ENCODE measurements at regions not wholly inside any gene's neighbourhood (a gene's known extent, or its start where the extent isn't known, plus 50 kb on each side); places are given as distances from the start of the nearest gene placed in this dataset.
"Not testable (repeated sequence)": the region's sequence is repeated elsewhere in the genome, so short reads cannot be mapped to it uniquely, and the experiment has no call there.

- DNase-seq: no peak
Measured at GRCh38 chr18:64707052-64707451, 558.2 kb upstream of the LINC00305 start.

- DNase-seq: no peak
Measured at GRCh38 chr18:64699081-64699480, 550.2 kb upstream of the LINC00305 start.

- no peak for DNase-seq
Measured at GRCh38 chr18:64695851-64696553, 547.1 kb upstream of the LINC00305 start.

- no peak for DNase-seq
Measured at GRCh38 chr18:64693766-64694165, 544.9 kb upstream of the LINC00305 start.

- no peak for DNase-seq
Measured at GRCh38 chr18:64692826-64693225, 543.9 kb upstream of the LINC00305 start.

GRCh38 chr18:64679121-64679520, 530.2 kb upstream of the LINC00305 start:
- DNase-seq: no peak

GRCh38 chr18:64678048-64678447, 529.2 kb upstream of the LINC00305 start:
- DNase-seq: no peak

GRCh38 chr18:64674694-64675093, 525.8 kb upstream of the LINC00305 start:
- DNase-seq: peak; percentile 28

- not testable (repeated sequence) for DNase-seq
Measured at GRCh38 chr18:64671293-64671692, 522.4 kb upstream of the LINC00305 start.

GRCh38 chr18:64668461-64668962, 519.6 kb upstream of the LINC00305 start:
- DNase-seq: no peak

- DNase-seq: no peak
Measured at GRCh38 chr18:64663086-64663485, 514.2 kb upstream of the LINC00305 start.

- no peak for DNase-seq
Measured at GRCh38 chr18:64659196-64659595, 510.3 kb upstream of the LINC00305 start.

- no peak for DNase-seq
Measured at GRCh38 chr18:64653068-64653467, 504.2 kb upstream of the LINC00305 start.

- DNase-seq: no peak
Measured at GRCh38 chr18:64650068-64650467, 501.2 kb upstream of the LINC00305 start.

- no peak for DNase-seq
Measured at GRCh38 chr18:64645753-64646152, 496.9 kb upstream of the LINC00305 start.

- DNase-seq: no peak
Measured at GRCh38 chr18:64639536-64639935, 490.6 kb upstream of the LINC00305 start.

- DNase-seq: no peak
Measured at GRCh38 chr18:64620971-64621560, 472.2 kb upstream of the LINC00305 start.

- no peak for DNase-seq
Measured at GRCh38 chr18:64618390-64618789, 469.5 kb upstream of the LINC00305 start.

GRCh38 chr18:64615021-64615420, 466.1 kb upstream of the LINC00305 start:
- no peak for DNase-seq

GRCh38 chr18:64614446-64614845, 465.6 kb upstream of the LINC00305 start:
- no peak for DNase-seq

- DNase-seq: no peak
Measured at GRCh38 chr18:64592246-64592645, 443.4 kb upstream of the LINC00305 start.

- DNase-seq: no peak
Measured at GRCh38 chr18:64589000-64589399, 440.1 kb upstream of the LINC00305 start.

GRCh38 chr18:64566456-64566855, 417.6 kb upstream of the LINC00305 start:
- no peak for DNase-seq

- DNase-seq: no peak
Measured at GRCh38 chr18:64562651-64563050, 413.8 kb upstream of the LINC00305 start.

GRCh38 chr18:64546451-64546850, 397.6 kb upstream of the LINC00305 start:
- no peak for DNase-seq
